A549 (cell line): ENCODE measurements at regions not wholly inside any gene's neighbourhood (a gene's known extent, or its start where the extent isn't known, plus 50 kb on each side); places are given as distances from the start of the nearest gene placed in this dataset.

Experiments
- ATAC-seq, 2 experiments: fragments of 200-7000 bp in 1 of 2; fragments of >200 bp in 1 of 2; cut with Nextera tagmentation in 1 of 2; cut with Tn5 transposase in 1 of 2; 3 replicates each; pipeline versions ENCODE4 v1.8.0 to v1.9.1; 2018 to 2020; ENCODE audit warnings: mild to moderate bottlenecking in 1 of 2, moderate library complexity in 1 of 2
- CTCF ChIA-PET: fragments of 300-600 bp; sonication (Branson Sonifier 250); formaldehyde crosslinking; extraction: SDS; loops from one replicate; lab custom pipeline; 2021; ENCODE audit warnings: antibody characterized with exemption, inconsistent platforms; lab: Yijun Ruan, JAX
- POLR2A ChIA-PET: fragments of 350-600 bp; formaldehyde crosslinking; extraction: SDS; loops from one replicate; lab custom pipeline; 2021; ENCODE audit warnings: antibody characterized with exemption, inconsistent platforms; lab: Yijun Ruan, JAX
- DNase-seq, 2 experiments: peaks; one replicate each; pipeline versions ENCODE4 v3.0.0 to v3.0.0-alpha.2; 2011 to 2016; ENCODE audit warnings: low read depth in 1 of 2, low spot score in 1 of 2
- FAIRE-seq: peaks from 2 replicates; lab custom pipeline; 2011; peaks lifted over from hg19 to GRCh38; lab: Jason Lieb, UNC
- H3K27ac ChIP-seq, 2 experiments: fragments of >200 bp; sonication (Bioruptor Twin); formaldehyde crosslinking; 3 replicates each; pipeline ENCODE4 v1.5.1; 2016 to 2017
- H3K4me1 ChIP-seq: fragments of >200 bp; sonication (Bioruptor Twin); formaldehyde crosslinking; 3 replicates; pipeline ENCODE4 v1.6.1; 2016
- H3K4me2 ChIP-seq: fragments of >200 bp; sonication (Bioruptor Twin); formaldehyde crosslinking; 3 replicates; pipeline ENCODE4 v1.6.1; 2016
- H3K4me3 ChIP-seq: fragments of >200 bp; sonication (Bioruptor Twin); formaldehyde crosslinking; 3 replicates; pipeline ENCODE4 v1.5.1; 2016
- H3K9me3 ChIP-seq: fragments of >200 bp; sonication (Bioruptor Twin); formaldehyde crosslinking; 3 replicates; pipeline ENCODE4 v1.6.1; 2016
- BHLHE40 ChIP-seq: IDR thresholded peaks from 2 replicates; pipeline ENCODE4 v1.6.1; 2012; ENCODE audit warnings: low read depth, low read length, inconsistent platforms
- CBX2 ChIP-seq: fragments of 200-600 bp; sonication (generic); IDR thresholded peaks from 2 replicates; pipeline ENCODE4 v1.6.1; 2016; ENCODE audit warnings: low read depth, mild to moderate bottlenecking, borderline replicate concordance
- CEBPB ChIP-seq, 2 experiments: fragments of >200 bp in 1 of 2; sonication (Bioruptor Twin) in 1 of 2; formaldehyde crosslinking in 1 of 2; IDR thresholded peaks; 2 replicates each; pipeline ENCODE4 v1.6.1; 2012 to 2016
- CHD4 ChIP-seq: fragments of 200-600 bp; sonication (generic); IDR thresholded peaks from 2 replicates; pipeline ENCODE4 v1.6.1; 2016; ENCODE audit warnings: antibody characterized with exemption, mild to moderate bottlenecking, borderline replicate concordance
- EHF ChIP-seq: fragments of 250-450 bp; sonication (Bioruptor Pico); IDR thresholded peaks from 2 replicates; pipeline ENCODE4 v1.5.0; 2020; ENCODE audit warnings: mild to moderate bottlenecking
- EHMT2 ChIP-seq: fragments of 200-600 bp; sonication (generic); IDR thresholded peaks from 2 replicates; pipeline ENCODE4 v1.6.1; 2016; ENCODE audit warnings: antibody characterized with exemption, low read depth, mild to moderate bottlenecking, moderate library complexity
- EP300 ChIP-seq, 2 experiments: fragments of >200 bp; sonication (Bioruptor Twin); formaldehyde crosslinking; IDR thresholded peaks; 2 replicates in 1 of 2; 3 replicates in 1 of 2; pipeline ENCODE4 v1.6.1; 2016 to 2017
- HDAC2 ChIP-seq: fragments of 200-600 bp; sonication (generic); IDR thresholded peaks from 2 replicates; pipeline ENCODE4 v1.6.1; 2016
- HOXA7 ChIP-seq: fragments of 250-450 bp; sonication (Bioruptor Pico); IDR thresholded peaks from 2 replicates; pipeline ENCODE4 v1.5.0; 2020; ENCODE audit warnings: mild to moderate bottlenecking, moderate library complexity
- HOXB13 ChIP-seq: fragments of 250-450 bp; sonication (Bioruptor Pico); IDR thresholded peaks from 2 replicates; pipeline ENCODE4 v1.5.0; 2020; ENCODE audit warnings: low read depth, mild to moderate bottlenecking, moderate library complexity
- KDM5A ChIP-seq: fragments of 200-600 bp; sonication (generic); IDR thresholded peaks from 2 replicates; pipeline ENCODE4 v1.6.1; 2016; ENCODE audit warnings: antibody characterized with exemption, mild to moderate bottlenecking
- MAFK ChIP-seq: fragments of 450-650 bp; IDR thresholded peaks from 2 replicates; pipeline ENCODE4 v1.6.1; 2014; ENCODE audit not compliant: partially characterized antibody
- MAZ ChIP-seq: fragments of 150-350 bp; IDR thresholded peaks from 2 replicates; pipeline ENCODE4 v1.6.1; 2014; ENCODE audit warnings: antibody characterized with exemption, low read depth, low read length, borderline replicate concordance
- MYC ChIP-seq: IDR thresholded peaks from 2 replicates; pipeline ENCODE4 v1.6.1; 2012; ENCODE audit warnings: mild to moderate bottlenecking, inconsistent platforms, low read length, improper control_type of control experiment, borderline replicate concordance
- NPAS2 ChIP-seq: fragments of 250-450 bp; sonication (Bioruptor Pico); IDR thresholded peaks from 2 replicates; pipeline ENCODE4 v1.8.0; 2022; ENCODE audit warnings: mild to moderate bottlenecking, moderate library complexity, borderline replicate concordance
- NR3C1 ChIP-seq: fragments of >200 bp; sonication (Bioruptor Twin); formaldehyde crosslinking; IDR thresholded peaks from 3 replicates; pipeline ENCODE4 v1.6.1; 2017
- PBX3 ChIP-seq: IDR thresholded peaks from 2 replicates; pipeline ENCODE4 v1.6.1; 2012
- PHF8 ChIP-seq: fragments of 200-600 bp; sonication (generic); IDR thresholded peaks from 2 replicates; pipeline ENCODE4 v1.6.1; 2016; ENCODE audit warnings: low read depth, mild to moderate bottlenecking, antibody characterized with exemption, moderate library complexity, borderline replicate concordance
- POLR2AphosphoS2 ChIP-seq: conservative IDR thresholded peaks from 2 replicates; pipeline ENCODE4 v1.6.1; 2012; ENCODE audit warnings: low read length, improper control_type of control experiment, inconsistent platforms
- SREBF2 ChIP-seq: fragments of 450-650 bp; IDR thresholded peaks from 2 replicates; pipeline ENCODE4 v1.6.1; 2014; ENCODE audit warnings: mild to moderate bottlenecking, moderate library complexity
- TP53 ChIP-seq: fragments of 250-450 bp; sonication (Bioruptor Pico); IDR thresholded peaks from 2 replicates; pipeline ENCODE4 v1.5.0; 2021; ENCODE audit warnings: mild to moderate bottlenecking, moderate library complexity
- ZC3H11A ChIP-seq: fragments of 450-650 bp; IDR thresholded peaks from 2 replicates; pipeline ENCODE4 v1.6.1; 2014; ENCODE audit warnings: antibody characterized with exemption, mild to moderate bottlenecking
- ZSCAN20 ChIP-seq: fragments of 250-450 bp; sonication (Bioruptor Pico); IDR thresholded peaks from 2 replicates; pipeline ENCODE4 v1.8.0; 2022; ENCODE audit warnings: mild to moderate bottlenecking, moderate library complexity
- WGBS: methylation state at CpG from one replicate; pipeline ENCODE4 v1.1.6; 2017; ENCODE audit errors: missing lambda C conversion rate; 5-methylcytosine and 5-hydroxymethylcytosine counted together
- TF ChIP-seq, protein P1 (sequence below): fragments of >200 bp; sonication (Bioruptor Twin); formaldehyde crosslinking; IDR thresholded peaks from 3 replicates; pipeline ENCODE4 v1.5.1; 2016
- TF ChIP-seq, protein P2 (sequence below): fragments of >200 bp; sonication (Bioruptor Twin); formaldehyde crosslinking; IDR thresholded peaks from 2 replicates; pipeline ENCODE4 v1.6.1; 2016
- TF ChIP-seq, protein P3 (sequence below): fragments of 150-350 bp; IDR thresholded peaks from 2 replicates; pipeline ENCODE4 v1.6.1; 2014; ENCODE audit warnings: low read depth, mild to moderate bottlenecking, low read length
- TF ChIP-seq, protein P4 (sequence below): fragments of 250-450 bp; sonication (Bioruptor Pico); IDR thresholded peaks from 2 replicates; pipeline ENCODE4 v1.5.0; 2021; ENCODE audit warnings: mild to moderate bottlenecking, moderate library complexity, borderline replicate concordance

- ATAC-seq (no peak), FAIRE-seq (no peak), DNase-seq (no peak)
- no peak for TF ChIP-seq CEBPB (IDR thresholded peaks at IDR 0.05)
- TF ChIP-seq CBX2 = no peak
- no peak for TF ChIP-seq EP300 (IDR thresholded peaks at IDR 0.05)
- TF ChIP-seq, protein P1, sequence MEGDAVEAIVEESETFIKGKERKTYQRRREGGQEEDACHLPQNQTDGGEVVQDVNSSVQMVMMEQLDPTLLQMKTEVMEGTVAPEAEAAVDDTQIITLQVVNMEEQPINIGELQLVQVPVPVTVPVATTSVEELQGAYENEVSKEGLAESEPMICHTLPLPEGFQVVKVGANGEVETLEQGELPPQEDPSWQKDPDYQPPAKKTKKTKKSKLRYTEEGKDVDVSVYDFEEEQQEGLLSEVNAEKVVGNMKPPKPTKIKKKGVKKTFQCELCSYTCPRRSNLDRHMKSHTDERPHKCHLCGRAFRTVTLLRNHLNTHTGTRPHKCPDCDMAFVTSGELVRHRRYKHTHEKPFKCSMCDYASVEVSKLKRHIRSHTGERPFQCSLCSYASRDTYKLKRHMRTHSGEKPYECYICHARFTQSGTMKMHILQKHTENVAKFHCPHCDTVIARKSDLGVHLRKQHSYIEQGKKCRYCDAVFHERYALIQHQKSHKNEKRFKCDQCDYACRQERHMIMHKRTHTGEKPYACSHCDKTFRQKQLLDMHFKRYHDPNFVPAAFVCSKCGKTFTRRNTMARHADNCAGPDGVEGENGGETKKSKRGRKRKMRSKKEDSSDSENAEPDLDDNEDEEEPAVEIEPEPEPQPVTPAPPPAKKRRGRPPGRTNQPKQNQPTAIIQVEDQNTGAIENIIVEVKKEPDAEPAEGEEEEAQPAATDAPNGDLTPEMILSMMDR = no peak
- TF ChIP-seq ZSCAN20 (CRISPR knock-in tag) = no peak
- no peak for TF ChIP-seq HDAC2
- TF ChIP-seq BHLHE40 = no peak
- no peak for TF ChIP-seq NPAS2 (CRISPR knock-in tag)
- TF ChIP-seq KDM5A = no peak
- no peak for TF ChIP-seq EHF (CRISPR knock-in tag)
- no peak for TF ChIP-seq TP53 (CRISPR knock-in tag)
- 60% methylated on average over 2 of the region's 2 CpGs for WGBS
- H3K27ac ChIP-seq = no peak overlapping the region
- H3K4me2 ChIP-seq = no peak overlapping the region
- H3K4me1 ChIP-seq = no peaks in the 10 kb centered on the region
- ChIA-PET CTCF (no interaction called here), POLR2A (no interaction called here)
- H3K9me3 ChIP-seq = no peaks in the 10 kb centered on the region
- no peak overlapping the region for H3K4me3 ChIP-seq
Observed at GRCh38 chr20:56839222-56839621, 210.1 kb downstream of the TFAP2C start.

GRCh38 chr20:56839786-56840185, 210.7 kb downstream of the TFAP2C start:
- no peak overlapping the region for H3K4me2 ChIP-seq
- ChIA-PET POLR2A (no interaction called here), CTCF (interaction anchor here (0.7 kb wide), 1 partner anchor 189 kb away, joined by 3 read pairs; no protein-coding TSS in a partner anchor)
- ATAC-seq (no peak), DNase-seq (no peak), FAIRE-seq (no peak)
- H3K27ac ChIP-seq = no peak overlapping the region
- H3K9me3 ChIP-seq = no peaks in the 10 kb centered on the region
- TF ChIP-seq HOXB13 (no peak), SREBF2 (no peak), NR3C1 (no peak), HOXA7 (CRISPR knock-in tag) (no peak), CBX2 (no peak), ZC3H11A (no peak), MYC (no peak), MAZ (no peak), EHMT2 (no peak), PBX3 (no peak), MAFK (no peak), CHD4 (no peak), POLR2AphosphoS2 (no peak), PHF8 (no peak)
- TF ChIP-seq, protein P2, sequence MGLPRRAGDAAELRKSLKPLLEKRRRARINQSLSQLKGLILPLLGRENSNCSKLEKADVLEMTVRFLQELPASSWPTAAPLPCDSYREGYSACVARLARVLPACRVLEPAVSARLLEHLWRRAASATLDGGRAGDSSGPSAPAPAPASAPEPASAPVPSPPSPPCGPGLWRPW = no peak
- TF ChIP-seq, protein P3, sequence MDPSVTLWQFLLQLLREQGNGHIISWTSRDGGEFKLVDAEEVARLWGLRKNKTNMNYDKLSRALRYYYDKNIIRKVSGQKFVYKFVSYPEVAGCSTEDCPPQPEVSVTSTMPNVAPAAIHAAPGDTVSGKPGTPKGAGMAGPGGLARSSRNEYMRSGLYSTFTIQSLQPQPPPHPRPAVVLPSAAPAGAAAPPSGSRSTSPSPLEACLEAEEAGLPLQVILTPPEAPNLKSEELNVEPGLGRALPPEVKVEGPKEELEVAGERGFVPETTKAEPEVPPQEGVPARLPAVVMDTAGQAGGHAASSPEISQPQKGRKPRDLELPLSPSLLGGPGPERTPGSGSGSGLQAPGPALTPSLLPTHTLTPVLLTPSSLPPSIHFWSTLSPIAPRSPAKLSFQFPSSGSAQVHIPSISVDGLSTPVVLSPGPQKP = no peak
- TF ChIP-seq, protein P4, sequence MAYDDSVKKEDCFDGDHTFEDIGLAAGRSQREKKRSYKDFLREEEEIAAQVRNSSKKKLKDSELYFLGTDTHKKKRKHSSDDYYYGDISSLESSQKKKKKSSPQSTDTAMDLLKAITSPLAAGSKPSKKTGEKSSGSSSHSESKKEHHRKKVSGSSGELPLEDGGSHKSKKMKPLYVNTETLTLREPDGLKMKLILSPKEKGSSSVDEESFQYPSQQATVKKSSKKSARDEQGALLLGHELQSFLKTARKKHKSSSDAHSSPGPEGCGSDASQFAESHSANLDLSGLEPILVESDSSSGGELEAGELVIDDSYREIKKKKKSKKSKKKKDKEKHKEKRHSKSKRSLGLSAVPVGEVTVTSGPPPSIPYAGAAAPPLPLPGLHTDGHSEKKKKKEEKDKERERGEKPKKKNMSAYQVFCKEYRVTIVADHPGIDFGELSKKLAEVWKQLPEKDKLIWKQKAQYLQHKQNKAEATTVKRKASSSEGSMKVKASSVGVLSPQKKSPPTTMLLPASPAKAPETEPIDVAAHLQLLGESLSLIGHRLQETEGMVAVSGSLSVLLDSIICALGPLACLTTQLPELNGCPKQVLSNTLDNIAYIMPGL = no peak
- WGBS = 81% methylated on average over 5 of the region's 5 CpGs
- H3K4me3 ChIP-seq = no peak overlapping the region
- H3K4me1 ChIP-seq = no peaks in the 10 kb centered on the region
